Prostate gland (tissue), 2 donors: ENCODE measurements at regions not wholly inside any gene's neighbourhood (a gene's known extent, or its start where the extent isn't known, plus 50 kb on each side); places are given as distances from the start of the nearest gene placed in this dataset.

Experiments
- DNase-seq: peaks from one replicate; pipeline ENCODE4 v3.0.0-alpha.2; 2019; ENCODE audit warnings: low spot score
- H3K27ac ChIP-seq, 2 donors: fragments of 200-600 bp; sonication (generic); 2 replicates each; pipeline ENCODE4 v1.5.1; 2017 to 2019
- H3K27me3 ChIP-seq: fragments of 200-600 bp; sonication (generic); replicated peaks from 2 replicates; pipeline ENCODE4 v1.5.1; 2019; ENCODE audit not compliant: insufficient read depth
- H3K36me3 ChIP-seq, 2 donors: fragments of 200-600 bp; sonication (generic); 1 replicate in 1 of 2; 2 replicates in 1 of 2; pipeline versions ENCODE4 v1.5.1 to v1.8.1; 2017 to 2019
- H3K4me1 ChIP-seq: fragments of 200-600 bp; sonication (generic); replicated peaks from 2 replicates; pipeline ENCODE4 v1.5.1; 2019
- H3K4me3 ChIP-seq, 2 donors: fragments of 200-600 bp; sonication (generic); 2 replicates each; pipeline ENCODE4 v1.5.1; 2017 to 2019
- H3K9me3 ChIP-seq: fragments of 200-600 bp; sonication (generic); 2 replicates; pipeline ENCODE4 v1.5.1; 2017
- POLR2A ChIP-seq: fragments of 450-650 bp; IDR thresholded peaks from one replicate; pipeline ENCODE4 v1.6.1; 2016; ENCODE audit warnings: antibody characterized with exemption, mild to moderate bottlenecking
- POLR2AphosphoS5 ChIP-seq: sonication (generic); formaldehyde crosslinking; IDR thresholded peaks from one replicate; pipeline ENCODE4 v1.6.1; 2017; ENCODE audit warnings: antibody characterized with exemption
- WGBS: methylation state at CpG from one replicate; pipeline ENCODE4 v1.1.5; 2018; 5-methylcytosine and 5-hydroxymethylcytosine counted together
- intact Hi-C: fragments of 100-400 bp; cut with DNase I; formaldehyde crosslinking; loops from one replicate; pipeline ENCODE4 v1.14.2; 2022
- TF ChIP-seq, protein P1 (sequence below), 4 experiments: fragments of 200-600 bp in 2 of 4; fragments of 450-650 bp in 2 of 4; sonication (generic) in 2 of 4; IDR thresholded peaks; 1 replicate in 3 of 4; 2 replicates in 1 of 4; pipeline ENCODE4 v1.5.1; 2016 to 2019; ENCODE audit warnings: antibody characterized with exemption in 4 of 4, mild to moderate bottlenecking in 2 of 4, moderate library complexity in 2 of 4

DNA sequence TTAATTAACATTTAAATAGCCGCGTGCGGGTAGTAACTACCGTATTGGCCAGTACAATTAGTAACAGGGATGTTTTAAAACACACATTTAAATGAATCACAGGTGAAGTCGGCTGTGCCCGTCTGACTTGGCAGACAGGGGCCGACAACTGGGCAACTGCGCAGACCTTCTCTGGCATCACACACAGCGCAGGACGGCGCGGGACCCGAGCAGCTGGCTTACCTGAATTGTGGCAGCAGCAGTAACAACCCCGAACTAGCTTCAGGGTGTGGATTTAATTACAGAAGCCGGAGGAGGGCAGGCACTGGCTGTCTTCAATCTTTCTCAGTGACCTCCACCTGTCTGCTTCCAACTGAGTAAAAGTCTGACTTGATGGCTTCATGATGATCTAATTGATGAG is 91.7 kb downstream of the DACT2 start:
- Histone ChIP-seq H3K9me3 (no peaks in the 10 kb centered on the region), H3K4me1 (no peaks in the 10 kb centered on the region), H3K4me3 (no peak overlapping the region), H3K27ac (no peak overlapping the region), H3K36me3 (no peaks in the 10 kb centered on the region), H3K27me3 (no peaks in the 10 kb centered on the region)
- 93% methylated on average over 15 of the region's 15 CpGs for WGBS
- no peak for DNase-seq
- no peak for TF ChIP-seq POLR2AphosphoS5
- TF ChIP-seq POLR2A, result no peak
- TF ChIP-seq, protein P1, sequence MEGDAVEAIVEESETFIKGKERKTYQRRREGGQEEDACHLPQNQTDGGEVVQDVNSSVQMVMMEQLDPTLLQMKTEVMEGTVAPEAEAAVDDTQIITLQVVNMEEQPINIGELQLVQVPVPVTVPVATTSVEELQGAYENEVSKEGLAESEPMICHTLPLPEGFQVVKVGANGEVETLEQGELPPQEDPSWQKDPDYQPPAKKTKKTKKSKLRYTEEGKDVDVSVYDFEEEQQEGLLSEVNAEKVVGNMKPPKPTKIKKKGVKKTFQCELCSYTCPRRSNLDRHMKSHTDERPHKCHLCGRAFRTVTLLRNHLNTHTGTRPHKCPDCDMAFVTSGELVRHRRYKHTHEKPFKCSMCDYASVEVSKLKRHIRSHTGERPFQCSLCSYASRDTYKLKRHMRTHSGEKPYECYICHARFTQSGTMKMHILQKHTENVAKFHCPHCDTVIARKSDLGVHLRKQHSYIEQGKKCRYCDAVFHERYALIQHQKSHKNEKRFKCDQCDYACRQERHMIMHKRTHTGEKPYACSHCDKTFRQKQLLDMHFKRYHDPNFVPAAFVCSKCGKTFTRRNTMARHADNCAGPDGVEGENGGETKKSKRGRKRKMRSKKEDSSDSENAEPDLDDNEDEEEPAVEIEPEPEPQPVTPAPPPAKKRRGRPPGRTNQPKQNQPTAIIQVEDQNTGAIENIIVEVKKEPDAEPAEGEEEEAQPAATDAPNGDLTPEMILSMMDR (IDR thresholded peaks at IDR 0.05), result no peak
- intact Hi-C loops, result no loop called here

DNA sequence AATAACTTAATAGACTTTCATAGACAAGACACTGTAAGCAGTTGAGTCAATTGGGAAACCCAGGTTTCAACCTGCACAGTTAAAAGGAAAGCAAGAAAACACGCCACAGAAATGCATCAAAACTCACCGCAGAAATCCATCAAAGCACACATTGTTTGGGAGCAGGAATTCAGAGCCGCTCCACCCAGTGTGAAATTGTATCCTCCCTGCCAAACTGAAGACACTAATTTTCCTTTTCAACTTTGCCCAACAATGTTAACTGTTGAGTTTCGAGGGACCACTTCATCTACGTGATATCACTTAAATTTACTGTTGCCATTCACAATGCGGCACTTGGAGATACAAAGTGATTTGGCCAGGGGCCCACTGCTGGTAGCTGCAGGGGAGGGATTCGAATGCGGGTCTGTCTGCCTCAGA is 92.7 kb downstream of the DACT2 start:
- H3K9me3 ChIP-seq, result no peaks in the 10 kb centered on the region
- H3K4me3 ChIP-seq, result no peak overlapping the region
- H3K27ac ChIP-seq, result no peak overlapping the region
- TF ChIP-seq POLR2AphosphoS5 (no peak), POLR2A (no peak)
- TF ChIP-seq, protein P1 (IDR thresholded peaks at IDR 0.05), result no peak
- H3K36me3 ChIP-seq, result no peaks in the 10 kb centered on the region
- intact Hi-C loops, result no loop called here
- H3K27me3 ChIP-seq, result no peaks in the 10 kb centered on the region
- DNase-seq, result no peak
- 37% methylated on average over 8 of the region's 8 CpGs for WGBS
- H3K4me1 ChIP-seq, result no peaks in the 10 kb centered on the region

DNA sequence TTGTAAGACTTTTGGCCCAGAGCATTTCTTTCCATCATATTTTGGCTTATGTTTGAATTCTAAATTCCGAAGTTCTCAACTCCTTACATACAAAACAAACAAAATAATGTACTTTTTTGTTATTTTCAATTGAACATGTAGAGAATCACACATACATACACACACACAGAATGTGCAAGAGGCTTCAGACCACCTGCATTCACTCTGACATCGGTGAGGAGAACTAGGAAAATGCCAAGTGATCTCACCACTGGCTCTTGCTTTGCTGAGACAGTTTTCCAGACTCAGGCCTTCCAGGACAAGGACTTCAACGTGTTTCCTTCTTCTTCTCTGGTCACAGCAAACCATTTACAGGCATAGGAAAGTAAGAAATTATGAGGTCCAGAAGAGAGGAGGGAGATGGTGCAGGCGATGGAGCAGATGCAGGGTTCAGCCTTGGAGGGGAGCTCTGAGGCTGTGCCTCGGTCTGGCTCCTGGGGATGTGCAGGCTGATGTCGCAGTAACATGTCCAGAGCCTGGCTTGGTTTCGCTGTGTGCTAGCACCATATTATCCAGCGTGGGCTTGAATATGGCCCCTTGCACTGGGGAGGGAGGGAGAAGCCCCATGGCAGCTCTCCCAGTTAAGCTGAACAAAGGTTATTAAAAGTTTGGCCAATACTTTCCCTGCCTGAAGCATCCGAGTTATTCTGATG is 93.4 kb downstream of the DACT2 start:
- no peak for DNase-seq
- Histone ChIP-seq H3K27me3 (no peaks in the 10 kb centered on the region), H3K9me3 (no peaks in the 10 kb centered on the region), H3K36me3 (no peaks in the 10 kb centered on the region), H3K4me3 (no peak overlapping the region), H3K4me1 (no peaks in the 10 kb centered on the region), H3K27ac (peak overlapping the region in 1 of 2 donors; percentile 7)
- intact Hi-C loops, result no loop called here
- WGBS, result 36% methylated on average over 9 of the region's 9 CpGs
- TF ChIP-seq, protein P1 (IDR thresholded peaks at IDR 0.05), result no peak
- TF ChIP-seq POLR2A (no peak), POLR2AphosphoS5 (no peak)

DNA sequence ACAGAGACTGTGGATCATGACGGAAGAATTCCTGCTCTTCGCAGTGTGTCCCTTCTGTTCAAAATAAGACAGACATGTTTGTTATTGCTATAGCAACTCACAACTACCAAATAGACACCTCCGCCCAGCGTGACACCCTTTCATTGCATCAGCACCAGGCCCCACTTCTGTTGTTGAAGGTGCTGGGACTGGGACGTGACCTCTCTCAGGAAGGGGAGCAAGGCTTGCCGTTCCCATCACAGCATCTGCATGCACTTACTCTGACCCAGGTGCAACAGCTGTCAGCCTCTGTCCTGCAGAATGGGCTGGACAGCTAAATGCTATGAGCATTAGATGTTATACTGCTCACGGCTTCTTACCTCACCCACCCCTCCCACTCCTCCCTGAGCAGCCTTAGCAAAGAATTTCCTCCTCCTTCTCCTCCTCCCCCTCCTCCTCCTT is 94.1 kb downstream of the DACT2 start:
- intact Hi-C loops, result no loop called here

DNA sequence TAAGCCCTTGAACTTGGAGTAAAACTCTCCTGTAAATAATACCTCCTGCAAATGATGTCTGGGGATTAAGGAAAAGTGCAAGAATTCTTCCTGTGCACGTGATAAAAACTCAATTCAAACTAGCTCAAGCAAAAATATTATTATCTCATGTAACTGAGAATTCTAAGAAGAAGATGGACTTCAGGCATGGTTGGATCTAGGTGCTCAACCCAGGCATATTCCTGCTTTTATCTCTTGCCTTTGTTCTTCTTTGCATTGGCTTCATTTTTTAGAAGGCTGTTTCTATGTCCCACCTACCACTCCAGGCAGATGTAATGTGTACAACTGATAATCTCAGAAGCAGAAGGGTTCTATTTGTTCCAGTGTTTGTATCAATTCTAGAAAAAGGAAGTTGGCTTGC is 95.8 kb downstream of the DACT2 start:
- intact Hi-C loops, result no loop called here
- no peaks in the 10 kb centered on the region for H3K36me3 ChIP-seq

More for the DNA sequence above, 94.1 kb downstream of the DACT2 start:
- 46% methylated on average over 7 of the region's 7 CpGs for WGBS
- TF ChIP-seq POLR2AphosphoS5, result no peak
- no peak for TF ChIP-seq POLR2A
- DNase-seq, result no peak
- H3K4me3 ChIP-seq, result no peak overlapping the region
- no peaks in the 10 kb centered on the region for H3K9me3 ChIP-seq
- H3K4me1 ChIP-seq, result no peaks in the 10 kb centered on the region
- H3K27ac ChIP-seq, result no peak overlapping the region
- H3K36me3 ChIP-seq, result no peaks in the 10 kb centered on the region
- no peaks in the 10 kb centered on the region for H3K27me3 ChIP-seq

More for the DNA sequence above, 95.8 kb downstream of the DACT2 start:
- WGBS, result 97% methylated on average over 1 of the region's 1 CpG
- Histone ChIP-seq H3K4me3 (no peak overlapping the region), H3K4me1 (no peaks in the 10 kb centered on the region), H3K27me3 (no peaks in the 10 kb centered on the region), H3K27ac (no peak overlapping the region), H3K9me3 (no peaks in the 10 kb centered on the region)
- DNase-seq, result no peak
- TF ChIP-seq POLR2AphosphoS5 (no peak), POLR2A (no peak)
- TF ChIP-seq, protein P1 (IDR thresholded peaks at IDR 0.05), result no peak
